ENCODE measurements at regions not wholly inside any gene's neighbourhood (a gene's known extent, or its start where the extent isn't known, plus 50 kb on each side); places are given as distances from the start of the nearest gene placed in this dataset.

DNA sequence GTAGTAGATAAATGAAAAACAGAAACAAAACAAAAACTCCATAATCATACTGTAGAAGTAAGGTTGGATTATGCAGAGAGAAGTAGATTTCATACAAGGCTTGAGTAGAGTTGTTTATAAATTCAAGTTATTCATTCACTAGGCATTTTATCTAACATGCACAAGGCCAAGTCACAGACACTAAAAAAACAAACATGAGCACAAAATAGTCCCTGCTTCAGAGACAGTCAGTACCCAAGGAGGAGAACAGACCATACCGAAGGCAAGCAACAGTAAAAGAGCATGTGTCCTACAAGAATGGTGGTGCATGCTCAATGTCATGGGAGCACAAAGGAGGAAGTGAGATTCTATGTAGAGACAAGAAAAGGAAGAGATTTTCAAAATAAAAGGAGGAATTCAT lies 796.5 kb upstream of the LRRC4C start:
- no peak for DNase-seq (ENCODE audit: low read depth in 4 of 4, low spot score in 3 of 4)

- no peak for DNase-seq (ENCODE audit: low read depth in 4 of 4, low spot score in 3 of 4)
These were observed 798.1 kb upstream of the LRRC4C start for GRCh38 chr11:42257534-42257933.

DNA sequence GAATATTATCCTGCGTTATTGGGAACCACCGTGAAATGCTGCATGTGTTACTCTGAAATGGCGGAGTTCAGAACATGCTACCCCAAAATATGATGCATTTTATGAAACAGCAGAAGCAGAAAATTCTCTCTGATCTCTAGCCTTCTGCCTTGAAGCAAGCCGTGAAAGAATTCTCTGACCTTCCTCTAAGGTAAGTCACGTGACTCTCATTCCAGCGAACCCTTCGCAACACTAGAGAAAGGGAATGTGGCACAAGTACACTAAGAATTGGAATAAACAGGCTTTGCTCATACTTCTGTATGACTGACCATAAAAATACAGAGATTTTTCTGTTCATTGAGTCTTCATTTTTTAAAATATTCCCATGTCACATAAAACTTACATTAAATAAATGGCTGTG lies 805.6 kb upstream of the LRRC4C start:
- DNase-seq (ENCODE audit: low read depth in 4 of 4, low spot score in 3 of 4): no peak

GRCh38 chr11:42271306-42271705 lies 811.9 kb upstream of the LRRC4C start:
- DNase-seq (ENCODE audit: low read depth in 4 of 4, low spot score in 3 of 4): no peak

DNA sequence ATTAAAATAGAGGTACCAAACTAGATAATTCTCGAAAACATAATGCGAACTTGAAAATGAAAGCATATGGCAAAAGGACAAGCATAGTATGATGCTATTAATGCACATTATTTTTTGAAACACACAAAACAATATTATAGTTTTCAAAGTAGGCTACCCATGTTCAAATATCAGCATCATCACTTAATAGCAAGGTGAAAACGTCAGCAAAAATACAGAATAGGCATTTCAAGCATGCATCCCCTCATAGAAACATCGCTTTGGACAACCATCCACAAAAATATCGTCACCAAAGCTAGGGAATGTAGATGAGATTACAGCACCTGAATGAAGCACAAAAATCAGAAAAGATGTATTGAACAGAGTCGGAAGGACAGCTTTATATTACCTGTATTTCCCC lies 814.5 kb upstream of the LRRC4C start:
- no peak for DNase-seq (ENCODE audit: low read depth in 4 of 4, low spot score in 3 of 4)

DNA sequence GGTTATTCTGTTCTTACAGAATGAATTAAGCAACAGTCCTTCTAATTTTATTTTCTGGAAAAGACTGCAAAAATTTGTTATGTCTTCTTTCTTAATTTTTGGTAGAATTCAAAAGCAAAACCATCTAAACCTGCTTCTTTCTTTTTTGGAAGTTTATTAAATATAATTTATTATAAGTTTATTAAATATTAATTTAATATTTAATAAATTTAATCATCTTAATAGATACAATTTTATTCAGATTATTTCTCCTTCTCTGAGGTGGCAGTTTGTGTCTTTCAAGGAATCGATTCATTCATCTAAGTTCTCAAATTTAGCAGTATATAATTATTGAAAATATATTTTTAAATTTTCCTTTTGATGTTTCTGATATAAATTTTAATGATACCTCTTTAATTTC lies 837.5 kb upstream of the LRRC4C start:
- DNase-seq (ENCODE audit: low read depth in 4 of 4, low spot score in 3 of 4): no peak

GRCh38 chr11:42299780-42300179 lies 840.3 kb upstream of the LRRC4C start:
- DNase-seq (ENCODE audit: low read depth in 4 of 4, low spot score in 3 of 4): no peak

- no peak for DNase-seq (ENCODE audit: low read depth in 4 of 4, low spot score in 3 of 4)
These were observed 842.3 kb upstream of the LRRC4C start for GRCh38 chr11:42301777-42302176.

GRCh38 chr11:42311514-42311913 lies 852.1 kb upstream of the LRRC4C start:
- DNase-seq (ENCODE audit: low read depth in 4 of 4, low spot score in 3 of 4): no peak

DNA sequence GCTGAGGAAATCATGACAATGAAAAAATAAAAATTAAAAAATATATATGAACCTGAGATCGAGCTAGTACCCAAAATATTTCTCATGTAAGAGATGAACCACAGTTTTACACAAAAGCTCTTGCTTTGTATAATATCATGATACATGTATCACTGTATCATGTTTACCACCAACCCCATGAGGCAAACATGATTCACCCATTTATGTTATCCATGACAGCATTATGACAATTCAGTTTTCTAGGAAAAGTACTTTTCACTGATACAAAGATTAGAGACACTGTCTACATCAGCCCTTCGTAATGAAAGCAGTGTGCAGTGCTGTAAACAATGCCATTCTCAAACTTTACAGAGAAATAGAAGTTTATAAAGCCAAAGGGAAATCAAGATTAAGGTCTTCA lies 852.5 kb upstream of the LRRC4C start:
- no peak for DNase-seq (ENCODE audit: low read depth in 4 of 4, low spot score in 3 of 4)

DNA sequence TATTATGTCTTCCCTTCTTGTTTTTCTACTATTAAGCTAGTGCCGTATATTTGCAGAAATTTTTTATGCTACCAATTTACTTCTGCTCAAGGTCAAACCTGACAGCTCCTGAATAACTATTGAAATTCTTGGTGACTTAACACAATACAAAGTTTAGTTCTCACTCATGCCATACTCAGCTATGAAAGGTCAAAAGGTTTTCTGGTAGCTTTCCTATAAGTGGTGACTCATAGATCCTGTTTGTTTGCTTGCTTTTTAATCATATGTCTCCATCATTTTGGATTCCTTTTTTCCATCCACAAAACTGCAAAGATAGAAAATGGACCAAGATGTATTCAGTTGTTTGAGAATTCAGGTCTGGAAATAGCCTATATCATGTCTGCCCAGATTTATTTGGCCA lies 855.8 kb upstream of the LRRC4C start:
- no peak for DNase-seq (ENCODE audit: low read depth in 4 of 4, low spot score in 3 of 4)

DNA sequence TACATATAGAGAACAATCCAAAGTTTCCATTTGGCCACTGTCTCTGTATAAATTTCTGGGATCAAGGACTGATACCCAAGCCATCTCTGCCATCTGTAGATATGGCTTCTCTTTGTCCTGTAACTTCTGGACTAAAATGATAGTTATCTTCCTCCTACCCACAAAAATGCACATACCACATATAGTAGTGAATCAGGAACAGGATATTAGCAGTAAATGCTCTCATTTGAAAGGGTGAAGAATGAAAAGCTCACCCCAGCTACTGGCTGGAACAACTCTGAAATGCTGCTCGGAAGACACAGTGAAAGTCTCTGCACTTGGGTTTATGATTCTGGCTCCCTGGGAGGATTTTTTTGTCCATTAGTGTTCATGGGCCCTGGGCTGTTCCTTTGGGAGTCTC lies 856.4 kb upstream of the LRRC4C start:
- DNase-seq (ENCODE audit: low read depth in 4 of 4, low spot score in 3 of 4): no peak

DNA sequence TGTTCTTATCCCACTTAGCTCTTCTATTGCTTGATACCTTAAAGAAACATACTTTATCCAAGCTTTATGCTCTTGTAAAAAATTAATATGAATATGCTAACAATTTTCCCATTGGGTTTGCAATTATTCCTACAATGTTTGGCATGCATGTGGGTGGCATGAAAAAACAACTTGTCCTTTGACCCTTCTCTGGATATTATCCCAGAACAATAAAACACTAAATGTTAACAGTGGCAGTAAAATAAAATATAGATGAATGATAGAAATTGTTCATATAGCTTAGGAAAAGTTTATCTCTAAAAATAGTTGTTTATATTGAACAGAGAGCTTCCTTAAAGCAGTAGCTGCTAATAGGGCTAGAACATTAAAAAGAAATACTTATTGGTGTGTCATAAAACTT lies 860.5 kb upstream of the LRRC4C start:
- DNase-seq (ENCODE audit: low read depth in 4 of 4, low spot score in 3 of 4): no peak

DNA sequence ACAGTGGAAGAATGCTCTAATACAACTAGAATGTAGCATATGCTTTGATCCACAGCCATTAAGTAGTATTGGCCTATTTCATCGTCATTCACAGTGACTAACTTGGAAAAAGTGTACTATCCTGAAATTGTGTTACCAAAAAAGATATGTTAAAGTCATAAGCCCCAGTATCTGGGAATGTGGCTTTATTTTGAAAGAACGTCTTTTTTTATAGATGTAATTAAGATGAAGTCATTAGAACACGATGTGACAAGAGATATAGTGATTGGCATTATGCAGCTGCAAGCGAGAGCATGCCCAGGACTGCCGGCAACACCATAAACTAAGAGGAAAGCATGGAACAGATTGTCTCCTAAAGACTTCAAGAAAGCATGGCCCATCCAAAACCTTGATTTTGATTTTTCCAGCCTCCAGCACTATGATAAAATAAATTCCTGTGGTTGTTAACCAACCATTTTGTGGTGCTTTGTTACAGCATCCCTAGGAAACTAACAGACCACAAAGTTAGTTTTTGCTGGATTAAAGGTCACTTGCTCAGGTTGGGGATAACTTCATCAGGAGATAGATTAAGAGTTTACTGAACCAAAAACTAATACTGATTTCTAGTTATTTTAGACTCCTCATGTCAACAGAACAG lies 870.6 kb upstream of the LRRC4C start:
- DNase-seq (ENCODE audit: low read depth in 4 of 4, low spot score in 3 of 4): no peak

GRCh38 chr11:42337786-42338455 lies 878.5 kb upstream of the LRRC4C start:
- no peak for DNase-seq (ENCODE audit: low read depth in 4 of 4, low spot score in 3 of 4)

DNA sequence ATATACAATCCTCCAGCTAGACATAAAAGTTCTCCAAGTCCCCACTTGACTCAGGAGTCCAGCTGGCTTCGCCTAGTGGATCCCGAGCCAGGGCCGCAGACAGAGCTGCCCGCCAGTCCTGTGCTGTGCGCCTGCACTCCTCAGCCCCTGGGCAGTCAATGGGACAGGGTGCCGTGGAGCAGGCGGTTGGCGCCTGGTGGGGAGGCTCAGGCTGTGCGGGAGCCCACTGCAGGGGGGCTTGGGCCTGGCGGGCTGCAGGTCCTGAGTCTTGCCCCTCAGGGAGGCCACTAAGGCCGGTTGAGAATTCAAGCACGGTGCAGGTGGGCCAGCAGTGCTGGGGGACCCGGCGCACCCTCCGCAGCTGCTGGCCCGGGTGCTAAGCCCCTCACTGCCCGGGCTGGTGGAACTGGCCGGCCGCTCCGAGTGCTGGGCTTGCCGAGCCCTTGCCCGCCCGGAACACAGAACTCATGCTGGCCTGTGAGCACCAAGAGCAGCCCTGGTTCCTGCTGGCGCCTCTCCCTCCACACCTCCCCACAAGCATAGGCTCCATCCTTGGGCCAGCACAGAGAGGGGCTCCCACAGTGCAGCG lies 884.8 kb upstream of the LRRC4C start:
- DNase-seq (ENCODE audit: low read depth in 4 of 4, low spot score in 3 of 4): no peak

DNA sequence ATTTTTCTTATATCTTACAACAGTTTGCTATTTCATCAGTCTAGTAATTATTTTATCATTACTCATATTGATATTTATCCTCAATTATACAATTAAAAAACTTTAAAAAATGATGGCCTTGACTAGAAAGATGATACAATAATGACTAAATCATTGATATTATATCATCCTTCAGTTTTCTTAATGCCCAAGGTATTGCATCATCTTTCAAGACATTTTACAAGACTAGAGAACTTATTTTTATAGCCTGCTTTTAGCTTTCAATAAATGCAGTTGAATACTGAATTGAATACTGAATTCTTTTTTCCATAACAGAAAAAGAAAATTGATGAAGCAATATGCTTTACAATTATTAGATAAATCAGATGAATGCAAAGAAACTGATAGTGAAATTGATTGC lies 886.5 kb upstream of the LRRC4C start:
- no peak for DNase-seq (ENCODE audit: low read depth in 4 of 4, low spot score in 3 of 4)

GRCh38 chr11:42363701-42364100 lies 904.2 kb upstream of the LRRC4C start:
- no peak for DNase-seq (ENCODE audit: low read depth in 4 of 4, low spot score in 3 of 4)

GRCh38 chr11:42390116-42390515 lies 921.7 kb upstream of the API5 start:
- DNase-seq (ENCODE audit: low read depth in 4 of 4, low spot score in 3 of 4): no peak

- no peak for DNase-seq (ENCODE audit: low read depth in 4 of 4, low spot score in 3 of 4)
These were observed 914.3 kb upstream of the API5 start for GRCh38 chr11:42397483-42397882.

GRCh38 chr11:42407341-42407740 lies 904.5 kb upstream of the API5 start:
- peak in 3 of 4 donors; percentile 12 to 25 (median 13) for DNase-seq (ENCODE audit: low read depth in 4 of 4, low spot score in 3 of 4)

- no peak for DNase-seq (ENCODE audit: low read depth in 4 of 4, low spot score in 3 of 4)
These were observed 901.4 kb upstream of the API5 start for GRCh38 chr11:42410251-42410955.

Data from right renal pelvis (tissue), 4 donors.